Activated T-helper 17 cell treated with anti-CD3 and anti-CD28 coated beads, Interleukin-2, amount 50 U/mL, for 72 hours (primary cell): ENCODE measurements at regions not wholly inside any gene's neighbourhood (a gene's known extent, or its start where the extent isn't known, plus 50 kb on each side); places are given as distances from the start of the nearest gene placed in this dataset.

Source experiments
- ATAC-seq: fragments of 150-1000 bp; cut with Tn5 transposase; replicated peaks from 2 replicates; pipeline ENCODE4 v1.10.0; 2021; ENCODE audit warnings: mild to moderate bottlenecking, moderate library complexity
- H3K27ac Mint-ChIP-seq: one replicate; pipeline ENCODE4 v1.8.0; 2022; ENCODE audit warnings: mixed read lengths
- H3K27me3 Mint-ChIP-seq: one replicate; pipeline ENCODE4 v1.8.0; 2022; ENCODE audit warnings: mixed read lengths
- H3K36me3 Mint-ChIP-seq: one replicate; pipeline ENCODE4 v1.8.0; 2022; ENCODE audit warnings: low read depth, mild to moderate bottlenecking, mixed read lengths
- H3K4me1 Mint-ChIP-seq: one replicate; pipeline ENCODE4 v1.8.0; 2022; ENCODE audit warnings: mixed read lengths
- H3K4me3 Mint-ChIP-seq: one replicate; pipeline ENCODE4 v1.8.0; 2022; ENCODE audit warnings: mild to moderate bottlenecking, mixed read lengths
- H3K9me3 Mint-ChIP-seq: one replicate; pipeline ENCODE4 v1.8.0; 2022; ENCODE audit warnings: mixed read lengths

GRCh38 chr3:57009802-57010201 lies 50.7 kb upstream of the SPATA12 start:
- Mint-ChIP-seq H3K27ac (no peak overlapping the region), H3K27me3 (peaks cover 4% of the 10 kb centered on the region), H3K9me3 (no peaks in the 10 kb centered on the region), H3K4me3 (no peak overlapping the region), H3K4me1 (peaks cover 4% of the 10 kb centered on the region), H3K36me3 (no peaks in the 10 kb centered on the region)
- no peak for ATAC-seq

GRCh38 chr3:57009367-57009766 lies 51.1 kb upstream of the SPATA12 start:
- H3K27ac Mint-ChIP-seq, result no peak overlapping the region
- H3K36me3 Mint-ChIP-seq, result no peaks in the 10 kb centered on the region
- ATAC-seq, result no peak
- H3K4me1 Mint-ChIP-seq, result peaks cover 4% of the 10 kb centered on the region
- H3K9me3 Mint-ChIP-seq, result no peaks in the 10 kb centered on the region
- no peak overlapping the region for H3K4me3 Mint-ChIP-seq
- H3K27me3 Mint-ChIP-seq, result peaks cover 6% of the 10 kb centered on the region

- no peak overlapping the region for H3K27ac Mint-ChIP-seq
- ATAC-seq, result peak; percentile 56
- H3K4me3 Mint-ChIP-seq, result no peak overlapping the region
Measured at GRCh38 chr3:57007521-57008460, 52.7 kb upstream of the SPATA12 start.

GRCh38 chr3:57006949-57007419 lies 53.5 kb upstream of the SPATA12 start:
- H3K36me3 Mint-ChIP-seq, result no peaks in the 10 kb centered on the region
- no peaks in the 10 kb centered on the region for H3K9me3 Mint-ChIP-seq
- H3K4me3 Mint-ChIP-seq, result no peak overlapping the region
- H3K4me1 Mint-ChIP-seq, result peaks cover 4% of the 10 kb centered on the region
- no peak for ATAC-seq
- H3K27me3 Mint-ChIP-seq, result peaks cover 8% of the 10 kb centered on the region
- no peak overlapping the region for H3K27ac Mint-ChIP-seq

More at GRCh38 chr3:57007521-57008460, 52.7 kb upstream of the SPATA12 start:
- Mint-ChIP-seq H3K36me3 (no peaks in the 10 kb centered on the region), H3K9me3 (no peaks in the 10 kb centered on the region), H3K27me3 (peaks cover 8% of the 10 kb centered on the region), H3K4me1 (peaks cover 4% of the 10 kb centered on the region)

GRCh38 chr3:57006179-57006657 lies 54.2 kb upstream of the SPATA12 start:
- no peaks in the 10 kb centered on the region for H3K9me3 Mint-ChIP-seq
- H3K36me3 Mint-ChIP-seq, result no peaks in the 10 kb centered on the region
- H3K4me1 Mint-ChIP-seq, result peaks cover 4% of the 10 kb centered on the region
- H3K4me3 Mint-ChIP-seq, result no peak overlapping the region
- no peak for ATAC-seq
- H3K27ac Mint-ChIP-seq, result no peak overlapping the region
- H3K27me3 Mint-ChIP-seq, result peaks cover 8% of the 10 kb centered on the region

GRCh38 chr3:57004229-57004628 lies 56.2 kb upstream of the SPATA12 start:
- Mint-ChIP-seq H3K27me3 (peaks cover 8% of the 10 kb centered on the region), H3K36me3 (no peaks in the 10 kb centered on the region), H3K4me3 (no peak overlapping the region), H3K27ac (no peak overlapping the region), H3K4me1 (peaks cover 4% of the 10 kb centered on the region), H3K9me3 (no peaks in the 10 kb centered on the region)
- no peak for ATAC-seq

- no peak for ATAC-seq
Measured at GRCh38 chr3:57003676-57004075, 56.8 kb upstream of the SPATA12 start.

GRCh38 chr3:57001356-57001755 lies 59.1 kb upstream of the SPATA12 start:
- H3K9me3 Mint-ChIP-seq, result no peaks in the 10 kb centered on the region
- H3K27me3 Mint-ChIP-seq, result peaks cover 8% of the 10 kb centered on the region
- ATAC-seq, result no peak
- no peaks in the 10 kb centered on the region for H3K36me3 Mint-ChIP-seq
- H3K27ac Mint-ChIP-seq, result no peak overlapping the region
- no peaks in the 10 kb centered on the region for H3K4me1 Mint-ChIP-seq
- H3K4me3 Mint-ChIP-seq, result no peak overlapping the region

More at GRCh38 chr3:57003676-57004075, 56.8 kb upstream of the SPATA12 start:
- no peaks in the 10 kb centered on the region for H3K36me3 Mint-ChIP-seq
- no peak overlapping the region for H3K4me3 Mint-ChIP-seq
- H3K27ac Mint-ChIP-seq, result no peak overlapping the region
- H3K27me3 Mint-ChIP-seq, result peaks cover 8% of the 10 kb centered on the region
- no peaks in the 10 kb centered on the region for H3K9me3 Mint-ChIP-seq
- H3K4me1 Mint-ChIP-seq, result peaks cover 4% of the 10 kb centered on the region

GRCh38 chr3:57000012-57000411 lies 60.5 kb upstream of the SPATA12 start:
- H3K27ac Mint-ChIP-seq, result no peak overlapping the region
- peaks cover 5% of the 10 kb centered on the region for H3K27me3 Mint-ChIP-seq
- H3K4me3 Mint-ChIP-seq, result no peak overlapping the region
- H3K9me3 Mint-ChIP-seq, result no peaks in the 10 kb centered on the region
- no peak for ATAC-seq
- H3K4me1 Mint-ChIP-seq, result no peaks in the 10 kb centered on the region
- H3K36me3 Mint-ChIP-seq, result no peaks in the 10 kb centered on the region

GRCh38 chr3:56999547-56999946 lies 60.9 kb upstream of the SPATA12 start:
- Mint-ChIP-seq H3K27me3 (peaks cover 4% of the 10 kb centered on the region), H3K27ac (no peak overlapping the region), H3K36me3 (no peaks in the 10 kb centered on the region), H3K4me3 (no peak overlapping the region), H3K4me1 (no peaks in the 10 kb centered on the region), H3K9me3 (no peaks in the 10 kb centered on the region)
- no peak for ATAC-seq

GRCh38 chr3:56998076-56998529 lies 62.4 kb upstream of the SPATA12 start:
- H3K27ac Mint-ChIP-seq, result no peak overlapping the region
- H3K9me3 Mint-ChIP-seq, result no peaks in the 10 kb centered on the region
- no peaks in the 10 kb centered on the region for H3K4me1 Mint-ChIP-seq
- H3K36me3 Mint-ChIP-seq, result no peaks in the 10 kb centered on the region
- ATAC-seq, result no peak
- H3K27me3 Mint-ChIP-seq, result no peaks in the 10 kb centered on the region
- H3K4me3 Mint-ChIP-seq, result no peak overlapping the region

GRCh38 chr3:56997675-56998074 lies 62.8 kb upstream of the SPATA12 start:
- Mint-ChIP-seq H3K27ac (no peak overlapping the region), H3K27me3 (no peaks in the 10 kb centered on the region), H3K36me3 (no peaks in the 10 kb centered on the region), H3K9me3 (no peaks in the 10 kb centered on the region), H3K4me3 (no peak overlapping the region), H3K4me1 (no peaks in the 10 kb centered on the region)
- no peak for ATAC-seq

GRCh38 chr3:56997041-56997440 lies 63.4 kb upstream of the SPATA12 start:
- ATAC-seq, result no peak
- H3K36me3 Mint-ChIP-seq, result no peaks in the 10 kb centered on the region
- H3K27ac Mint-ChIP-seq, result no peak overlapping the region
- no peaks in the 10 kb centered on the region for H3K4me1 Mint-ChIP-seq
- no peaks in the 10 kb centered on the region for H3K9me3 Mint-ChIP-seq
- no peaks in the 10 kb centered on the region for H3K27me3 Mint-ChIP-seq
- H3K4me3 Mint-ChIP-seq, result no peak overlapping the region

GRCh38 chr3:56994391-56994790 lies 66.1 kb upstream of the SPATA12 start:
- Mint-ChIP-seq H3K9me3 (no peaks in the 10 kb centered on the region), H3K27ac (no peak overlapping the region), H3K27me3 (peaks cover 13% of the 10 kb centered on the region), H3K36me3 (no peaks in the 10 kb centered on the region), H3K4me1 (no peaks in the 10 kb centered on the region), H3K4me3 (no peak overlapping the region)
- ATAC-seq, result no peak

- Mint-ChIP-seq H3K9me3 (no peaks in the 10 kb centered on the region), H3K4me3 (no peak overlapping the region), H3K4me1 (peaks cover 15% of the 10 kb centered on the region), H3K27ac (no peak overlapping the region), H3K27me3 (peaks cover 13% of the 10 kb centered on the region), H3K36me3 (no peaks in the 10 kb centered on the region)
- no peak for ATAC-seq
Measured at GRCh38 chr3:56990641-56991015, 69.8 kb upstream of the SPATA12 start.
